GM21381 (cell line): ENCODE measurements at regions not wholly inside any gene's neighbourhood (a gene's known extent, or its start where the extent isn't known, plus 50 kb on each side); places are given as distances from the start of the nearest gene placed in this dataset.
"Not testable (repeated sequence)": the region's sequence is repeated elsewhere in the genome, so short reads cannot be mapped to it uniquely, and the experiment has no call there.

Experiments used
- ATAC-seq: cut with Tn5 transposase; IDR thresholded peaks from one replicate; pipeline ENCODE4 v1.9.1; 2021; ENCODE audit warnings: mild to moderate bottlenecking, moderate library complexity; ENCODE audit not compliant: unreplicated experiment

GRCh38 chr5:97234380-97234779 lies 51.3 kb upstream of the RIOK2 start:
- not testable (repeated sequence) for ATAC-seq

GRCh38 chr5:97242341-97242740 lies 59.3 kb upstream of the RIOK2 start:
- ATAC-seq, result no peak

- no peak for ATAC-seq
Observed at GRCh38 chr5:97243353-97243752, 60.3 kb upstream of the RIOK2 start.

GRCh38 chr5:97245386-97245785 lies 62.3 kb upstream of the RIOK2 start:
- ATAC-seq, result no peak

- no peak for ATAC-seq
Observed at GRCh38 chr5:97250113-97250512, 67.1 kb upstream of the RIOK2 start.

- no peak for ATAC-seq
Observed at GRCh38 chr5:97266076-97266475, 83.0 kb upstream of the RIOK2 start.

- ATAC-seq, result no peak
Observed at GRCh38 chr5:97266576-97266975, 83.5 kb upstream of the RIOK2 start.

- no peak for ATAC-seq
Observed at GRCh38 chr5:97267767-97268166, 84.7 kb upstream of the RIOK2 start.

- ATAC-seq, result no peak
Observed at GRCh38 chr5:97276474-97277120, 93.5 kb upstream of the RIOK2 start.

- ATAC-seq, result no peak
Observed at GRCh38 chr5:97281257-97281656, 98.2 kb upstream of the RIOK2 start.

GRCh38 chr5:97297063-97297703 lies 114.1 kb upstream of the RIOK2 start:
- ATAC-seq, result peak; percentile 91

GRCh38 chr5:97297704-97298091 lies 114.7 kb upstream of the RIOK2 start:
- peak; percentile 24 for ATAC-seq

- ATAC-seq, result not testable (repeated sequence)
Observed at GRCh38 chr5:97301181-97301580, 118.1 kb upstream of the RIOK2 start.

- no peak for ATAC-seq
Observed at GRCh38 chr5:97338729-97339128, 155.7 kb upstream of the RIOK2 start.

- peak; percentile 96 for ATAC-seq
Observed at GRCh38 chr5:97355775-97356174, 172.7 kb upstream of the RIOK2 start.

GRCh38 chr5:97363577-97363976 lies 180.5 kb upstream of the RIOK2 start:
- no peak for ATAC-seq

- no peak for ATAC-seq
Observed at GRCh38 chr5:97364731-97365130, 181.7 kb upstream of the RIOK2 start.

- ATAC-seq, result no peak
Observed at GRCh38 chr5:97365163-97365845, 182.3 kb upstream of the RIOK2 start.

- ATAC-seq, result no peak
Observed at GRCh38 chr5:97365918-97366317, 182.9 kb upstream of the RIOK2 start.

- no peak for ATAC-seq
Observed at GRCh38 chr5:97375959-97376358, 192.9 kb upstream of the RIOK2 start.

- no peak for ATAC-seq
Observed at GRCh38 chr5:97377582-97377981, 194.5 kb upstream of the RIOK2 start.

GRCh38 chr5:97383996-97384395 lies 200.9 kb upstream of the RIOK2 start:
- no peak for ATAC-seq
